Right atrium auricular region (tissue), 2 donors: ENCODE measurements at regions not wholly inside any gene's neighbourhood (a gene's known extent, or its start where the extent isn't known, plus 50 kb on each side); places are given as distances from the start of the nearest gene placed in this dataset.
"Not testable (repeated sequence)": the region's sequence is repeated elsewhere in the genome, so short reads cannot be mapped to it uniquely, and the experiment has no call there.

Source experiments
- DNase-seq: peaks from one replicate; pipeline ENCODE4 v3.0.0-alpha.2; 2019; ENCODE audit warnings: low spot score
- H3K27ac ChIP-seq, 2 donors: fragments of 200-600 bp; sonication (generic); 1 replicate in 1 of 2; 2 replicates in 1 of 2; pipeline ENCODE4 v1.5.1; 2016 to 2019
- H3K27me3 ChIP-seq, 2 donors: fragments of 200-600 bp; sonication (generic); one replicate each; pipeline versions ENCODE4 v1.5.1 to v1.6.0; 2017 to 2019
- H3K36me3 ChIP-seq: fragments of 200-600 bp; sonication (generic); one replicate; pipeline ENCODE4 v1.5.1; 2016
- H3K4me1 ChIP-seq, 2 donors: fragments of 200-600 bp; sonication (generic); one replicate each; pipeline versions ENCODE4 v1.5.1 to v1.6.0; 2017 to 2019
- H3K4me3 ChIP-seq, 2 donors: fragments of 200-600 bp; sonication (generic); 1 replicate in 1 of 2; 2 replicates in 1 of 2; pipeline ENCODE4 v1.5.1; 2017 to 2019; ENCODE audit warnings: mild to moderate bottlenecking in 1 of 2, moderate library complexity in 1 of 2
- H3K9me3 ChIP-seq, 2 donors: fragments of 200-600 bp; sonication (generic); one replicate each; pipeline ENCODE4 v1.5.1; 2019
- TF ChIP-seq, protein P1 (sequence below), 2 donors: fragments of 200-600 bp; sonication (generic); IDR thresholded peaks; one replicate each; pipeline ENCODE4 v1.5.1; 2019; ENCODE audit warnings: antibody characterized with exemption in 2 of 2

- H3K4me3 ChIP-seq, result no peak overlapping the region
- TF ChIP-seq, protein P1, sequence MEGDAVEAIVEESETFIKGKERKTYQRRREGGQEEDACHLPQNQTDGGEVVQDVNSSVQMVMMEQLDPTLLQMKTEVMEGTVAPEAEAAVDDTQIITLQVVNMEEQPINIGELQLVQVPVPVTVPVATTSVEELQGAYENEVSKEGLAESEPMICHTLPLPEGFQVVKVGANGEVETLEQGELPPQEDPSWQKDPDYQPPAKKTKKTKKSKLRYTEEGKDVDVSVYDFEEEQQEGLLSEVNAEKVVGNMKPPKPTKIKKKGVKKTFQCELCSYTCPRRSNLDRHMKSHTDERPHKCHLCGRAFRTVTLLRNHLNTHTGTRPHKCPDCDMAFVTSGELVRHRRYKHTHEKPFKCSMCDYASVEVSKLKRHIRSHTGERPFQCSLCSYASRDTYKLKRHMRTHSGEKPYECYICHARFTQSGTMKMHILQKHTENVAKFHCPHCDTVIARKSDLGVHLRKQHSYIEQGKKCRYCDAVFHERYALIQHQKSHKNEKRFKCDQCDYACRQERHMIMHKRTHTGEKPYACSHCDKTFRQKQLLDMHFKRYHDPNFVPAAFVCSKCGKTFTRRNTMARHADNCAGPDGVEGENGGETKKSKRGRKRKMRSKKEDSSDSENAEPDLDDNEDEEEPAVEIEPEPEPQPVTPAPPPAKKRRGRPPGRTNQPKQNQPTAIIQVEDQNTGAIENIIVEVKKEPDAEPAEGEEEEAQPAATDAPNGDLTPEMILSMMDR (IDR thresholded peaks at IDR 0.05), result no peak
- no peak for DNase-seq
Observed at GRCh38 chr4:187504974-187505797, 490.4 kb upstream of the ZFP42 start.

DNA sequence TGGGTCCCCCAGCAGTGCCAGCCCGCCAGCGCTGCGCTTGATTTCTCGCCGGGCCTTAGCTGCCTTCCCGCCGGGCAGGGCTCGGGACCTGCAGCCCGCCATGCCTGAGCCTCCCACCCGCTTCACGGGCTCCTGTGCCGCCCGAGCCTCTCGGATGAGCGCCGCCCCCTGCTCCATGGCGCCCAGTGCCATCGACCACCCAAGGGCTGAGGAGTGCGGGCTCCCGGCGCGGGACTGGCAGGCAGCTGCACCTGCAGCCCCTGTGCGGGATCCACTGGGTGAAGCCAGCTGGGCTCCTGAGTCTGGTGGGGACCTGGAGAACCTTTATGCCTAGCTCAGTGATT lies 489.8 kb upstream of the ZFP42 start:
- not testable (repeated sequence) for H3K4me3 ChIP-seq, H3K27ac ChIP-seq, H3K9me3 ChIP-seq, H3K27me3 ChIP-seq, DNase-seq, H3K4me1 ChIP-seq, H3K36me3 ChIP-seq

More at GRCh38 chr4:187504974-187505797, 490.4 kb upstream of the ZFP42 start:
- H3K4me1 ChIP-seq, result no peaks in the 10 kb centered on the region
- no peaks in the 10 kb centered on the region for H3K36me3 ChIP-seq
- no peaks in the 10 kb centered on the region for H3K9me3 ChIP-seq
- no peak overlapping the region for H3K27ac ChIP-seq
- no peaks in the 10 kb centered on the region for H3K27me3 ChIP-seq

GRCh38 chr4:187516224-187516623 lies 479.3 kb upstream of the ZFP42 start:
- Histone ChIP-seq H3K4me1 (no peaks in the 10 kb centered on the region), H3K27me3 (no peaks in the 10 kb centered on the region), H3K4me3 (no peak overlapping the region), H3K36me3 (no peaks in the 10 kb centered on the region), H3K27ac (no peak overlapping the region), H3K9me3 (no peaks in the 10 kb centered on the region)
- TF ChIP-seq, protein P1 (IDR thresholded peaks at IDR 0.05), result no peak
- DNase-seq, result no peak

GRCh38 chr4:187541666-187542065 lies 453.9 kb upstream of the ZFP42 start:
- no peaks in the 10 kb centered on the region for H3K9me3 ChIP-seq
- TF ChIP-seq, protein P1 (IDR thresholded peaks at IDR 0.05), result no peak
- no peak for DNase-seq

GRCh38 chr4:187544461-187545053 lies 451.0 kb upstream of the ZFP42 start:
- no peaks in the 10 kb centered on the region for H3K9me3 ChIP-seq
- H3K4me3 ChIP-seq, result no peak overlapping the region
- H3K27me3 ChIP-seq, result no peaks in the 10 kb centered on the region
- DNase-seq, result no peak
- no peaks in the 10 kb centered on the region for H3K4me1 ChIP-seq
- TF ChIP-seq, protein P1 (IDR thresholded peaks at IDR 0.05), result no peak
- H3K27ac ChIP-seq, result no peak overlapping the region
- no peaks in the 10 kb centered on the region for H3K36me3 ChIP-seq

More at GRCh38 chr4:187541666-187542065, 453.9 kb upstream of the ZFP42 start:
- H3K36me3 ChIP-seq, result no peaks in the 10 kb centered on the region
- no peaks in the 10 kb centered on the region for H3K4me1 ChIP-seq
- H3K27me3 ChIP-seq, result no peaks in the 10 kb centered on the region
- H3K4me3 ChIP-seq, result no peak overlapping the region
- no peak overlapping the region for H3K27ac ChIP-seq

- Histone ChIP-seq H3K9me3 (no peaks in the 10 kb centered on the region), H3K27ac (no peak overlapping the region), H3K36me3 (no peaks in the 10 kb centered on the region), H3K4me3 (no peak overlapping the region), H3K4me1 (no peaks in the 10 kb centered on the region), H3K27me3 (no peaks in the 10 kb centered on the region)
- TF ChIP-seq, protein P1 (IDR thresholded peaks at IDR 0.05), result no peak
- DNase-seq, result no peak
Observed at GRCh38 chr4:187547316-187547715, 448.3 kb upstream of the ZFP42 start.
